HL-60 (cell line): ENCODE measurements at regions not wholly inside any gene's neighbourhood (a gene's known extent, or its start where the extent isn't known, plus 50 kb on each side); places are given as distances from the start of the nearest gene placed in this dataset.

Experiments used
- POLR2AphosphoS5 ChIP-seq: IDR thresholded peaks from 2 replicates; pipeline ENCODE4 v1.6.1; 2012; ENCODE audit warnings: low read depth
- TF ChIP-seq, protein P1 (sequence below): IDR thresholded peaks from 2 replicates; pipeline ENCODE4 v1.6.1; 2012; ENCODE audit warnings: low read depth; ENCODE audit not compliant: insufficient replicate concordance

- no peak for TF ChIP-seq POLR2AphosphoS5
- TF ChIP-seq, protein P1, sequence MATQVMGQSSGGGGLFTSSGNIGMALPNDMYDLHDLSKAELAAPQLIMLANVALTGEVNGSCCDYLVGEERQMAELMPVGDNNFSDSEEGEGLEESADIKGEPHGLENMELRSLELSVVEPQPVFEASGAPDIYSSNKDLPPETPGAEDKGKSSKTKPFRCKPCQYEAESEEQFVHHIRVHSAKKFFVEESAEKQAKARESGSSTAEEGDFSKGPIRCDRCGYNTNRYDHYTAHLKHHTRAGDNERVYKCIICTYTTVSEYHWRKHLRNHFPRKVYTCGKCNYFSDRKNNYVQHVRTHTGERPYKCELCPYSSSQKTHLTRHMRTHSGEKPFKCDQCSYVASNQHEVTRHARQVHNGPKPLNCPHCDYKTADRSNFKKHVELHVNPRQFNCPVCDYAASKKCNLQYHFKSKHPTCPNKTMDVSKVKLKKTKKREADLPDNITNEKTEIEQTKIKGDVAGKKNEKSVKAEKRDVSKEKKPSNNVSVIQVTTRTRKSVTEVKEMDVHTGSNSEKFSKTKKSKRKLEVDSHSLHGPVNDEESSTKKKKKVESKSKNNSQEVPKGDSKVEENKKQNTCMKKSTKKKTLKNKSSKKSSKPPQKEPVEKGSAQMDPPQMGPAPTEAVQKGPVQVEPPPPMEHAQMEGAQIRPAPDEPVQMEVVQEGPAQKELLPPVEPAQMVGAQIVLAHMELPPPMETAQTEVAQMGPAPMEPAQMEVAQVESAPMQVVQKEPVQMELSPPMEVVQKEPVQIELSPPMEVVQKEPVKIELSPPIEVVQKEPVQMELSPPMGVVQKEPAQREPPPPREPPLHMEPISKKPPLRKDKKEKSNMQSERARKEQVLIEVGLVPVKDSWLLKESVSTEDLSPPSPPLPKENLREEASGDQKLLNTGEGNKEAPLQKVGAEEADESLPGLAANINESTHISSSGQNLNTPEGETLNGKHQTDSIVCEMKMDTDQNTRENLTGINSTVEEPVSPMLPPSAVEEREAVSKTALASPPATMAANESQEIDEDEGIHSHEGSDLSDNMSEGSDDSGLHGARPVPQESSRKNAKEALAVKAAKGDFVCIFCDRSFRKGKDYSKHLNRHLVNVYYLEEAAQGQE, result no peak
Observed at GRCh38 chr11:104291646-104292045, 127.7 kb upstream of the PDGFD start.
